Subcutaneous abdominal adipose tissue (tissue), 5 donors: ENCODE measurements at regions not wholly inside any gene's neighbourhood (a gene's known extent, or its start where the extent isn't known, plus 50 kb on each side); places are given as distances from the start of the nearest gene placed in this dataset.

Source experiments
- H3K27ac ChIP-seq: one replicate; pipeline ENCODE4 v1.7.0; 2013; ENCODE audit warnings: low read depth, mild to moderate bottlenecking, inconsistent platforms, low read length, moderate library complexity
- H3K27me3 ChIP-seq, 5 donors: one replicate each; pipeline ENCODE4 v1.7.0; 2013; ENCODE audit warnings: low read length in 5 of 5, inconsistent platforms in 1 of 5; ENCODE audit not compliant: control insufficient read depth in 5 of 5, insufficient read depth in 4 of 5
- H3K36me3 ChIP-seq, 5 donors: one replicate each; pipeline ENCODE4 v1.7.0; 2013; ENCODE audit warnings: low read length in 5 of 5; ENCODE audit not compliant: control insufficient read depth in 5 of 5, insufficient read depth in 5 of 5
- H3K4me1 ChIP-seq, 5 donors: one replicate each; pipeline ENCODE4 v1.7.0; 2013; ENCODE audit warnings: low read length in 5 of 5, mild to moderate bottlenecking in 3 of 5, moderate library complexity in 1 of 5; ENCODE audit not compliant: control insufficient read depth in 5 of 5, insufficient read depth in 5 of 5
- H3K4me3 ChIP-seq, 5 donors: one replicate each; pipeline ENCODE4 v1.7.0; 2013; ENCODE audit warnings: low read length in 5 of 5, low read depth in 1 of 5
- H3K9ac ChIP-seq, 5 donors: one replicate each; pipeline ENCODE4 v1.7.0; 2013; ENCODE audit warnings: low read length in 5 of 5, mild to moderate bottlenecking in 4 of 5, moderate library complexity in 3 of 5
- H3K9me3 ChIP-seq, 5 donors: one replicate each; pipeline ENCODE4 v1.7.0; 2013; ENCODE audit warnings: low read length in 5 of 5; ENCODE audit not compliant: control insufficient read depth in 5 of 5
- donor health status: healthy.
- donor health status: healthy.
- donor health status: healthy.
- donor health status: healthy.
- donor health status: healthy.

DNA sequence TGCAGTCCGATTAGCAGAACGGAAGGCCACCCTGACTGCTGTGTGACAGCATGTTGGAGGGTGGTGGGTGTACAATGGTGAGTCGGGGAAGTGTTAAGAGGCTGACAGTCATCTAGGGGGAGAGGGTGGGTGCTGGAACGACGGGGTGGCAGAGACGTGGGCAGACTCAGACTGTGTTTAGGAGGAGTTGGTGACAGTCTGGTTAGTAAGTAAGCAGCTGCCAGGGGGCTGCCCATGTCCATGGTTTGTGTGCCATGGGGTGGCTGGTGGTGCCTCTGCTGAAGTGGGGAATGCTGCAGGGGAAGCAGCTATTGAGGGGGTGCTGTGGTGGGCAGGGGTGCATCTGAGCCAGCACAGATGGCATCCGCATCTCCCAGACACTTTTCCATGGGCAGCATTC, 51.3 kb upstream of the BOD1 start:
- peaks cover 0 to 2% (median 0%) of the 10 kb centered on the region in 5 donors for H3K9me3 ChIP-seq
- no peaks in the 10 kb centered on the region for H3K27me3 ChIP-seq
- no peaks in the 10 kb centered on the region for H3K36me3 ChIP-seq
- no peak overlapping the region for H3K9ac ChIP-seq
- H3K27ac ChIP-seq = no peak overlapping the region
- H3K4me3 ChIP-seq = no peak overlapping the region
- H3K4me1 ChIP-seq = peaks cover 7 to 39% (median 30%) of the 10 kb centered on the region in 5 donors

- Histone ChIP-seq H3K4me3 (no peak overlapping the region), H3K9ac (no peak overlapping the region), H3K27me3 (no peaks in the 10 kb centered on the region), H3K9me3 (peaks cover 0 to 2% (median 0%) of the 10 kb centered on the region in 5 donors), H3K27ac (no peak overlapping the region), H3K4me1 (peaks cover 7 to 45% (median 33%) of the 10 kb centered on the region in 5 donors), H3K36me3 (no peaks in the 10 kb centered on the region)
Measured at GRCh38 chr5:173668245-173668800, 51.9 kb upstream of the BOD1 start.

- Histone ChIP-seq H3K9me3 (peaks cover 0 to 2% (median 0%) of the 10 kb centered on the region in 5 donors), H3K9ac (no peak overlapping the region), H3K4me1 (peaks cover 7 to 47% (median 33%) of the 10 kb centered on the region in 5 donors), H3K36me3 (no peaks in the 10 kb centered on the region), H3K27ac (no peak overlapping the region), H3K27me3 (no peaks in the 10 kb centered on the region), H3K4me3 (no peak overlapping the region)
Measured at GRCh38 chr5:173668910-173669309, 52.5 kb upstream of the BOD1 start.

DNA sequence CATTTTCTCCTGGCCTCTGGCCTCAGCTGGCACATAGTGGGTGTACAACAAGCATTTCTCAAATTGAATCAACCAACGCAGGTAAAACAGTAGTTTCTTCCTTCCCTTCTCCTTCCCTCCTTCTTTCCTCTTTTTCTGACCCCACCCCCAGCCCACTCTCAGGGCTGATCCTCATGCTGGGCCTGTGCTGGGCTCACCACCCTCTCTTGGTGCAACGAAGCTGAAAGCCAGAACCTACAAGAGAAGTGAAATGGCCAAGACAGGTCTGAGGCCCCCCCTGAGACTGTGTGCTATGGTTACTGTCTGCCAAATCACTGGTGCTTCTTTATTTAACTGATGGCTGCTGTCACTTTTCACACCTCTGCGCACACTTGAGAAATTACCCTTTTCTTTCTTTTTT, 53.0 kb upstream of the BOD1 start:
- Histone ChIP-seq H3K9ac (no peak overlapping the region), H3K4me3 (no peak overlapping the region), H3K36me3 (no peaks in the 10 kb centered on the region), H3K27ac (peak overlapping the region; percentile 52), H3K9me3 (peaks cover 0 to 2% (median 0%) of the 10 kb centered on the region in 5 donors), H3K27me3 (no peaks in the 10 kb centered on the region), H3K4me1 (peaks cover 6 to 45% (median 27%) of the 10 kb centered on the region in 5 donors)

DNA sequence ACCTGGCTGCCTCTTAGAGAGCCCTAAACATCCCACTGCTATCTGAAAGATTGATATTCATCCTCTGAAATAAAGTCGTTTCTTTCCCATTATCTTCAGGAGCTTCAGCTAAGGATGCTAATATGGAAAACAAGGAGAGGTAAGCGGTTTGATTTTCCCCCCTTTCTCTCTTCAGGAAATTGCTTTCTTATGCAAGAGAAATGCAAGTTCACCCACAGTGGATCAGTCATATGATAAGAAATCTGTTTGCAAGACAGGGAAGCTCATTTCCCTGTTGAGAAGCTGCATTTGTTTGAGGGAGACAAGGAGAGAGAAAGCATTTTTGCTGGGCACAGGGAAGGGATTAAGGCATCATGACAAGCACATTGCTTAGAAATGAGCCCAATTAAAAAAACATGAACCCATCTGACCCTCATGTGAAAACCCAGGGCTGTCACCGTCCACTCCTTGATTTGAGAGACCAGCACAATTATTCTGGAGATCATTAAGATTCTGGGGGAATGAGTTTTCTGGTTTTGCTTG, 53.7 kb upstream of the BOD1 start:
- Histone ChIP-seq H3K9me3 (peaks cover 0 to 6% (median 5%) of the 10 kb centered on the region in 5 donors), H3K4me1 (peaks cover 6 to 44% (median 26%) of the 10 kb centered on the region in 5 donors), H3K36me3 (no peaks in the 10 kb centered on the region), H3K4me3 (peak overlapping the region in 1 of 5 donors; percentile 19), H3K27ac (peak overlapping the region; percentile 52), H3K27me3 (no peaks in the 10 kb centered on the region), H3K9ac (peak overlapping the region in 1 of 5 donors; percentile 36)

DNA sequence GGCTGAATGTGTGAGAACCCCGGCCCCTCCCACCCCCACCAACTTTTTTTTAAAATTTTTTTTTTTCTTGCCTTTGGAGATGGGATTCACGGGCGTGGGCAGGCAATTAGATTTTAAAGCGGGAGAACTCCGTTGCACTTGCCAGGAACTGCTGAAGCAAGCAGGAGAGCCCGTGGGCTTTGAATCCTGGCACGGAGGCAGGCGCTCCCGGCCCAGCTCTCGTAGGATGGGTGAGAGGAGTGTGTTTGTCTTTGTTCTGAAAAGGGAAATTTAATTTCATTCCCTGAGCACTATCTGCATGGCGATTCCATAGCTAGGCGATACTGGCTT, 54.3 kb upstream of the BOD1 start:
- H3K4me3 ChIP-seq = peak overlapping the region in 3 of 5 donors; percentile 28 to 56 (median 30)
- no peaks in the 10 kb centered on the region for H3K36me3 ChIP-seq
- no peaks in the 10 kb centered on the region for H3K27me3 ChIP-seq
- peak overlapping the region in 2 of 5 donors; percentile 21 to 56 for H3K9ac ChIP-seq
- peak overlapping the region; percentile 52 for H3K27ac ChIP-seq
- peaks cover 0 to 11% (median 5%) of the 10 kb centered on the region in 5 donors for H3K9me3 ChIP-seq
- peaks cover 6 to 44% (median 27%) of the 10 kb centered on the region in 5 donors for H3K4me1 ChIP-seq

GRCh38 chr5:173671121-173671949, 54.9 kb upstream of the BOD1 start:
- Histone ChIP-seq H3K9ac (peak overlapping the region in 2 of 5 donors; percentile 21 to 56), H3K27ac (peak overlapping the region; percentile 52), H3K4me1 (peaks cover 6 to 44% (median 27%) of the 10 kb centered on the region in 5 donors), H3K27me3 (no peaks in the 10 kb centered on the region), H3K4me3 (peak overlapping the region in 3 of 5 donors; percentile 28 to 56 (median 30)), H3K36me3 (no peaks in the 10 kb centered on the region), H3K9me3 (peaks cover 0 to 14% (median 9%) of the 10 kb centered on the region in 5 donors)

DNA sequence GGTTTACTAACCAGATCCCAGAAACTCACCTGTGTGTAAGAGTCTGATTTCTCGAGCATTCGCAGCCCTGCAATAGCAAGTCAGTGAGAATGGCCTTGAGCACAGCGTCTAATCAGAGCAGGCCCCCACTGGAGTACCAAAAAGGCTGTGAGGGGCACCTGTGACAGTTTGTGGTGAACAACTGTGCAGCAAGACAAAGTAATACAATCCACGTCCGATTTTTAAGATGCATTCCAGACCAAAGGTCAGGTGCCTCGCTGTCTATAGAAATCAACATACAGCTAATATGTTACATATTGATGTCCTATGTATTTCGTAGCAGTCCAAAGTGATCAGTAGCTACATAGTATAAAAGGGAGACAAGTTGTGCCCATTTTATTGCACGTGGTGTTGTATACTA, 55.7 kb upstream of the BOD1 start:
- no peak overlapping the region for H3K4me3 ChIP-seq
- H3K4me1 ChIP-seq = peaks cover 6 to 44% (median 27%) of the 10 kb centered on the region in 5 donors
- H3K27ac ChIP-seq = no peak overlapping the region
- no peaks in the 10 kb centered on the region for H3K36me3 ChIP-seq
- H3K27me3 ChIP-seq = no peaks in the 10 kb centered on the region
- H3K9me3 ChIP-seq = peaks cover 0 to 17% (median 10%) of the 10 kb centered on the region in 5 donors
- H3K9ac ChIP-seq = no peak overlapping the region

DNA sequence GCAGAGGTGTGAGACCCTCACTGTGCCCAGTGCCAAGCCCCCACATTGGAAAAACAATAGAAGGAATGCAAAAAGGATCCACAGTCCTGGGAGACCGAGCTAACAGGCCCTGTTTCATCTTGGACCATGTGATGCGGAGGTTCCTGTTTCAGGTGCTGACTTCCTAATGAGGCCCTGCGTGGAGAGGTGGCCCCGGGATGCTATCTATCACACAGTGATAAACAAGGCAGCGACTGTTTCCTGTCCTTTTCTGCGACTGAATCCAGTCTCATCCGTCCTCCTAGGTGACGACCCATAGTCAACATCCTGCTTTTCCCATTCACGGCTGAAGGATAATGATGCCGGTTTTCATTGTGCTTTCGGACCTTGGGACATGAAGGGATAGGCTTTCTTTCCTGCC, 56.4 kb upstream of the BOD1 start:
- Histone ChIP-seq H3K4me1 (peaks cover 6 to 44% (median 27%) of the 10 kb centered on the region in 5 donors), H3K27me3 (no peaks in the 10 kb centered on the region), H3K36me3 (no peaks in the 10 kb centered on the region), H3K27ac (no peak overlapping the region), H3K9ac (no peak overlapping the region), H3K9me3 (peaks cover 0 to 17% (median 10%) of the 10 kb centered on the region in 5 donors), H3K4me3 (no peak overlapping the region)
